Transverse colon (tissue), 4 donors: ENCODE measurements at regions not wholly inside any gene's neighbourhood (a gene's known extent, or its start where the extent isn't known, plus 50 kb on each side); places are given as distances from the start of the nearest gene placed in this dataset.

ENCODE experiments used
- EP300 ChIP-seq: sonication (generic); formaldehyde crosslinking; IDR thresholded peaks from one replicate; pipeline ENCODE4 v1.6.1; 2017; ENCODE audit warnings: antibody characterized with exemption, low read depth
- POLR2A ChIP-seq: fragments of 450-650 bp; IDR thresholded peaks from one replicate; pipeline ENCODE4 v1.6.1; 2016; ENCODE audit warnings: antibody characterized with exemption, mild to moderate bottlenecking, moderate library complexity
- POLR2AphosphoS5 ChIP-seq, 3 donors: sonication (generic); formaldehyde crosslinking; IDR thresholded peaks; one replicate each; pipeline ENCODE4 v1.6.1; 2016; ENCODE audit warnings: antibody characterized with exemption in 3 of 3
- TF ChIP-seq, protein P1 (sequence below), 5 experiments: fragments of 200-600 bp in 3 of 5; fragments of 450-650 bp in 2 of 5; sonication (generic) in 3 of 5; IDR thresholded peaks; 1 replicate in 2 of 5; 2 replicates in 3 of 5; pipeline ENCODE4 v1.5.1; 2016 to 2017; ENCODE audit warnings: antibody characterized with exemption in 5 of 5, inconsistent platforms in 3 of 5, mild to moderate bottlenecking in 2 of 5, moderate library complexity in 1 of 5

GRCh38 chr15:95086531-95087252, 855.3 kb downstream of the MCTP2 start:
- TF ChIP-seq, protein P1, sequence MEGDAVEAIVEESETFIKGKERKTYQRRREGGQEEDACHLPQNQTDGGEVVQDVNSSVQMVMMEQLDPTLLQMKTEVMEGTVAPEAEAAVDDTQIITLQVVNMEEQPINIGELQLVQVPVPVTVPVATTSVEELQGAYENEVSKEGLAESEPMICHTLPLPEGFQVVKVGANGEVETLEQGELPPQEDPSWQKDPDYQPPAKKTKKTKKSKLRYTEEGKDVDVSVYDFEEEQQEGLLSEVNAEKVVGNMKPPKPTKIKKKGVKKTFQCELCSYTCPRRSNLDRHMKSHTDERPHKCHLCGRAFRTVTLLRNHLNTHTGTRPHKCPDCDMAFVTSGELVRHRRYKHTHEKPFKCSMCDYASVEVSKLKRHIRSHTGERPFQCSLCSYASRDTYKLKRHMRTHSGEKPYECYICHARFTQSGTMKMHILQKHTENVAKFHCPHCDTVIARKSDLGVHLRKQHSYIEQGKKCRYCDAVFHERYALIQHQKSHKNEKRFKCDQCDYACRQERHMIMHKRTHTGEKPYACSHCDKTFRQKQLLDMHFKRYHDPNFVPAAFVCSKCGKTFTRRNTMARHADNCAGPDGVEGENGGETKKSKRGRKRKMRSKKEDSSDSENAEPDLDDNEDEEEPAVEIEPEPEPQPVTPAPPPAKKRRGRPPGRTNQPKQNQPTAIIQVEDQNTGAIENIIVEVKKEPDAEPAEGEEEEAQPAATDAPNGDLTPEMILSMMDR (IDR thresholded peaks at IDR 0.05): no peak
- TF ChIP-seq POLR2AphosphoS5 (IDR thresholded peaks at IDR 0.05) (no peak), EP300 (no peak), POLR2A (no peak)
